ENCODE measurements at regions not wholly inside any gene's neighbourhood (a gene's known extent, or its start where the extent isn't known, plus 50 kb on each side); places are given as distances from the start of the nearest gene placed in this dataset.

GRCh38 chrX:7789200-7789599 is 53.8 kb upstream of the VCX start:
- no peaks in the 10 kb centered on the region for H3K36me3 ChIP-seq (ENCODE audit: insufficient read depth, low read length)

DNA sequence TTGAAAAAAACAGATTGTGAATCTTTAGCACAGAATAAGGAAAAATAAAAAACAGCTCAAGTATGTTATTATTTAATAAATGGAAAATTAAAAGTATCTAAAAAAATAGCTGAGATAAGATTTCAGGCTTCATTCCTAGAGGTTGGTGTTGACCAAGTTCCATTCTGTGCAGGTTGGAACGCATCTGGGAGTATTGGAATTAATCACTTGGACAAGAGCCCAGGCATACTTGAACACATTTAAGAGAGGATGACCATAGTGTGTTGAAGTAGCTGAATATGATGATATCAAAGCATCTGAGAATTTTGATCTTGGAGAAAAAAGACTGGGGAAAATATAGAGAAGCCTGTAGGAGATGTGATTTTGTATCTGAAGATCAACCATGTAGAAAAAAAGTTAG is 54.6 kb upstream of the VCX start:
- H3K27me3 ChIP-seq (ENCODE audit: insufficient read depth, low read length): no peaks in the 10 kb centered on the region
- H3K36me3 ChIP-seq (ENCODE audit: insufficient read depth, low read length): no peaks in the 10 kb centered on the region
- peaks cover 3% of the 10 kb centered on the region for H3K9me3 ChIP-seq (ENCODE audit: low read length)
- no peak overlapping the region for H2AFZ ChIP-seq (ENCODE audit: low read depth, low read length)
- no peak overlapping the region for H3K4me3 ChIP-seq (ENCODE audit: low read length)
- no peaks in the 10 kb centered on the region for H3K4me1 ChIP-seq (ENCODE audit: insufficient read depth, low read length)

More at GRCh38 chrX:7789200-7789599, 53.8 kb upstream of the VCX start:
- Histone ChIP-seq H3K27me3 (ENCODE audit: insufficient read depth, low read length) (no peaks in the 10 kb centered on the region), H2AFZ (ENCODE audit: low read depth, low read length) (no peak overlapping the region), H3K9me3 (ENCODE audit: low read length) (peaks cover 3% of the 10 kb centered on the region), H3K4me1 (ENCODE audit: insufficient read depth, low read length) (no peaks in the 10 kb centered on the region), H3K4me3 (ENCODE audit: low read length) (no peak overlapping the region)

DNA sequence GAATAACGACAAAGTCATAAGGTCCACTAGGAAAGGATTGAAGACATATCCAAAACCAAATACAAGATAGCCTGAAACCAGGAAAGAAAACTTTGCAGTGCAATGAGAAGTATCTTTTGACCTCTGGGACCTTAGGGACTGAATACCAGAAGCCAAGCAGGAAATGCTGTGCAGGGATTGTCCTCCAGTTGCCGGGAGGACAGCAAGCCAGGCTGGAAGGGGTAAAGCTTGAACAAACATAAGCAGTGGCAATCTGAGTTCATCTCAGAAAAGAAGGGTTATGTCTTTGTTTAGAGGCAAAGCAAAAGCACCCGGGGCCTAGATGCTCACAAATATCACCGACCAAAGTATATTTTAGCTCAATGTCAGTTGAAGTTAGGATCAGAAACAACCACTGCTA is 55.3 kb upstream of the VCX start:
- Histone ChIP-seq H3K36me3 (ENCODE audit: insufficient read depth, low read length) (no peaks in the 10 kb centered on the region), H3K27me3 (ENCODE audit: insufficient read depth, low read length) (no peaks in the 10 kb centered on the region), H3K9me3 (ENCODE audit: low read length) (peaks cover 3% of the 10 kb centered on the region), H2AFZ (ENCODE audit: low read depth, low read length) (no peak overlapping the region), H3K4me1 (ENCODE audit: insufficient read depth, low read length) (no peaks in the 10 kb centered on the region), H3K4me3 (ENCODE audit: low read length) (no peak overlapping the region)

- H2AFZ ChIP-seq (ENCODE audit: low read depth, low read length): no peak overlapping the region
- peaks cover 5% of the 10 kb centered on the region for H3K9me3 ChIP-seq (ENCODE audit: low read length)
- no peaks in the 10 kb centered on the region for H3K36me3 ChIP-seq (ENCODE audit: insufficient read depth, low read length)
- no peaks in the 10 kb centered on the region for H3K27me3 ChIP-seq (ENCODE audit: insufficient read depth, low read length)
- no peaks in the 10 kb centered on the region for H3K4me1 ChIP-seq (ENCODE audit: insufficient read depth, low read length)
- H3K4me3 ChIP-seq (ENCODE audit: low read length): no peak overlapping the region
Observed at GRCh38 chrX:7784580-7784979, 58.4 kb upstream of the VCX start.

DNA sequence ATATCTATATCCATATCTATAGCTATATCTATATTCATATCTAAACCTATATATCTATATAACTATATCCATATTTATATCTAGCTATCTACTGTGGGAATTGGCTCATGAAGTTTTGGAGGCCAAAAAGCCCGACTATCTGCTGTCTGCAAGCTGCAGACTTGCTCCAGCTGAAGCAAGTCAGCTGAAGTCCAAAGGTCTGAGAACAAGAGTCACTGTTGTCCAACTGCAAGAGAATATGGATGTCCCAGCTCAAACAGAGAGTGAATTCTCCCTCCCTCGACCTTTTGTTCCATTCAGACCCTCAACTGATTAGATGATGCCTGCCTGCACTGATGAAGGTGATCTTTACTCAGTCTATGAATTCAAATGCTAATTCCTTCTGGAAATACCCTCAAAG is 63.3 kb upstream of the VCX start:
- Histone ChIP-seq H3K9me3 (ENCODE audit: low read length) (peaks cover 2% of the 10 kb centered on the region), H3K27me3 (ENCODE audit: insufficient read depth, low read length) (no peaks in the 10 kb centered on the region), H3K4me1 (ENCODE audit: insufficient read depth, low read length) (no peaks in the 10 kb centered on the region), H3K36me3 (ENCODE audit: insufficient read depth, low read length) (no peaks in the 10 kb centered on the region), H2AFZ (ENCODE audit: low read depth, low read length) (no peak overlapping the region), H3K4me3 (ENCODE audit: low read length) (no peak overlapping the region)

DNA sequence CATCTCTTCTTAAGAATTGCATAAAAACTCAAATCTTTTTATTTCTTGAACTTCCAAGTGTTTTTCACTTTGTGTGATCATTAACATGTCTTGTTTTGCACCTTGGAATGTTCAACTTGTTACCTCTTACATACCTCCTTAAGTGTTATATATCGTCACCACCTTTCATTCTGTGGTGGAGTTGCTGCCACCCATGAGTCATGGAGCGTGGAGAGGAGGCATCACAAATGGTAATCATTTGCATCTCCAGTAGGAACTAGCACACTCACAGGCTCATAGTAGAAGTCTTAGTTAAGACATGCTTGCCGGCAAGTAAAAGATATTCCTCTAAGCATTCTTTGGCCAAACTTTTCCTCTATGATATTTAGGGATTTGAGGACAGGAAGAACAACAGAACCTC is 67.0 kb upstream of the VCX start:
- H2AFZ ChIP-seq (ENCODE audit: low read depth, low read length): no peak overlapping the region
- H3K4me1 ChIP-seq (ENCODE audit: insufficient read depth, low read length): no peaks in the 10 kb centered on the region
- no peaks in the 10 kb centered on the region for H3K27me3 ChIP-seq (ENCODE audit: insufficient read depth, low read length)
- H3K9me3 ChIP-seq (ENCODE audit: low read length): peaks cover 2% of the 10 kb centered on the region
- H3K36me3 ChIP-seq (ENCODE audit: insufficient read depth, low read length): no peaks in the 10 kb centered on the region
- no peak overlapping the region for H3K4me3 ChIP-seq (ENCODE audit: low read length)

- Histone ChIP-seq H3K9me3 (ENCODE audit: low read length) (no peaks in the 10 kb centered on the region), H3K36me3 (ENCODE audit: insufficient read depth, low read length) (no peaks in the 10 kb centered on the region), H2AFZ (ENCODE audit: low read depth, low read length) (no peak overlapping the region), H3K4me3 (ENCODE audit: low read length) (no peak overlapping the region), H3K4me1 (ENCODE audit: insufficient read depth, low read length) (no peaks in the 10 kb centered on the region), H3K27me3 (ENCODE audit: insufficient read depth, low read length) (no peaks in the 10 kb centered on the region)
Observed at GRCh38 chrX:7771788-7772438, 71.1 kb upstream of the VCX start.

- no peak overlapping the region for H2AFZ ChIP-seq (ENCODE audit: low read depth, low read length)
- H3K4me1 ChIP-seq (ENCODE audit: insufficient read depth, low read length): no peaks in the 10 kb centered on the region
- no peaks in the 10 kb centered on the region for H3K27me3 ChIP-seq (ENCODE audit: insufficient read depth, low read length)
- no peaks in the 10 kb centered on the region for H3K36me3 ChIP-seq (ENCODE audit: insufficient read depth, low read length)
- no peak overlapping the region for H3K4me3 ChIP-seq (ENCODE audit: low read length)
- no peaks in the 10 kb centered on the region for H3K9me3 ChIP-seq (ENCODE audit: low read length)
Observed at GRCh38 chrX:7759830-7760229, 83.1 kb upstream of the VCX start.

GRCh38 chrX:7746856-7747255 is 96.1 kb upstream of the VCX start:
- no peaks in the 10 kb centered on the region for H3K27me3 ChIP-seq (ENCODE audit: insufficient read depth, low read length)
- H3K4me3 ChIP-seq (ENCODE audit: low read length): no peak overlapping the region
- no peaks in the 10 kb centered on the region for H3K4me1 ChIP-seq (ENCODE audit: insufficient read depth, low read length)

GRCh38 chrX:7730071-7730470 is 112.9 kb upstream of the VCX start:
- H3K9me3 ChIP-seq (ENCODE audit: low read length): no peaks in the 10 kb centered on the region
- no peaks in the 10 kb centered on the region for H3K4me1 ChIP-seq (ENCODE audit: insufficient read depth, low read length)
- no peak overlapping the region for H3K4me3 ChIP-seq (ENCODE audit: low read length)
- H3K36me3 ChIP-seq (ENCODE audit: insufficient read depth, low read length): no peaks in the 10 kb centered on the region
- H3K27me3 ChIP-seq (ENCODE audit: insufficient read depth, low read length): no peaks in the 10 kb centered on the region
- no peak overlapping the region for H2AFZ ChIP-seq (ENCODE audit: low read depth, low read length)

More at GRCh38 chrX:7746856-7747255, 96.1 kb upstream of the VCX start:
- no peak overlapping the region for H2AFZ ChIP-seq (ENCODE audit: low read depth, low read length)
- no peaks in the 10 kb centered on the region for H3K9me3 ChIP-seq (ENCODE audit: low read length)
- H3K36me3 ChIP-seq (ENCODE audit: insufficient read depth, low read length): no peaks in the 10 kb centered on the region

- Histone ChIP-seq H3K27me3 (ENCODE audit: insufficient read depth, low read length) (no peaks in the 10 kb centered on the region), H2AFZ (ENCODE audit: low read depth, low read length) (no peak overlapping the region), H3K9me3 (ENCODE audit: low read length) (no peaks in the 10 kb centered on the region), H3K4me3 (ENCODE audit: low read length) (no peak overlapping the region), H3K4me1 (ENCODE audit: insufficient read depth, low read length) (no peaks in the 10 kb centered on the region), H3K36me3 (ENCODE audit: insufficient read depth, low read length) (no peaks in the 10 kb centered on the region)
Observed at GRCh38 chrX:7720519-7720918, 122.5 kb upstream of the VCX start.

GRCh38 chrX:7714351-7714750 is 128.6 kb upstream of the VCX start:
- Histone ChIP-seq H3K4me1 (ENCODE audit: insufficient read depth, low read length) (no peaks in the 10 kb centered on the region), H3K9me3 (ENCODE audit: low read length) (no peaks in the 10 kb centered on the region), H3K27me3 (ENCODE audit: insufficient read depth, low read length) (no peaks in the 10 kb centered on the region), H2AFZ (ENCODE audit: low read depth, low read length) (no peak overlapping the region), H3K4me3 (ENCODE audit: low read length) (no peak overlapping the region), H3K36me3 (ENCODE audit: insufficient read depth, low read length) (no peaks in the 10 kb centered on the region)

DNA sequence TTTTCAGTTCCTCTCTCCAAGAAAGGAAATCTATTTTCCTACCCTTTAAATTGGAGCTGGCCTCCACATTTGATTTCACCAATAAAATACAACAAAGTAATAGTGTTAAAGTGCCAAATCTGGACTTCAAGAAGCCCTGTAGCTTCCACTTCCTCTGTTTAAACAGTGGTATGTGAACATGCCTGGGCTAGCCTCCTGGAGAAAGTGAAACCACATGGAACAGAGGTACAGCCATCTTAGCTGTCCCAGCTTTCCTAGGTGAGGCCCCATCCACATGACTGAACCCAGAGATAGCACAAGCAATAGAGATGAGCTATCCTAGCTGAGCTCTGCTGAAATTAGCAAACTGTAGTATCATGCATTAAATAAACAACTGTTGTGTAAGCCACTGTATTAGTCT is 131.8 kb upstream of the VCX start:
- Histone ChIP-seq H3K9me3 (ENCODE audit: low read length) (no peaks in the 10 kb centered on the region), H2AFZ (ENCODE audit: low read depth, low read length) (no peak overlapping the region), H3K4me3 (ENCODE audit: low read length) (no peak overlapping the region), H3K4me1 (ENCODE audit: insufficient read depth, low read length) (no peaks in the 10 kb centered on the region), H3K36me3 (ENCODE audit: insufficient read depth, low read length) (no peaks in the 10 kb centered on the region), H3K27me3 (ENCODE audit: insufficient read depth, low read length) (no peaks in the 10 kb centered on the region)

DNA sequence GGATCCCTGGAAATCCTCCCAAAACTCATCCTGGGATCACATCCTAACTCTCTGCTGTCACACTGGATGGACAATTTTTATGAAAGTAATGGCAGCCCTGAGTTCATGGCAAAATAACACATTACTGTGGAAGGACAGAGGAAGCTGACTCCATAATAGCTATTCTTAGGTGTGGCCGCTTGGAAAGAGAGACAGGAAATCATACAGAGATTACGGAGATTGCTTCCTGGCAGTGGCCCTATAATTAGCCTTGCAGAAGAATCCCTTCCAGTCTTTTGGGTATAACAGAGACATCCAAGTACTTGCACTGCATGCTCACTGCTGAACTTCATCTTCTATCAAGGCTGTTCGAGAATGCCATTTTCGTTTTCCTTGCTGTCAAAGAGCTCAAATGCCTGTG is 133.1 kb upstream of the VCX start:
- H3K36me3 ChIP-seq (ENCODE audit: insufficient read depth, low read length): no peaks in the 10 kb centered on the region
- H3K27me3 ChIP-seq (ENCODE audit: insufficient read depth, low read length): no peaks in the 10 kb centered on the region
- H3K4me1 ChIP-seq (ENCODE audit: insufficient read depth, low read length): no peaks in the 10 kb centered on the region
- H3K4me3 ChIP-seq (ENCODE audit: low read length): no peak overlapping the region
- no peaks in the 10 kb centered on the region for H3K9me3 ChIP-seq (ENCODE audit: low read length)
- H2AFZ ChIP-seq (ENCODE audit: low read depth, low read length): no peak overlapping the region

All from neuron (in vitro differentiated cells).